ENCODE measurements at regions not wholly inside any gene's neighbourhood (a gene's known extent, or its start where the extent isn't known, plus 50 kb on each side); places are given as distances from the start of the nearest gene placed in this dataset.

DNA sequence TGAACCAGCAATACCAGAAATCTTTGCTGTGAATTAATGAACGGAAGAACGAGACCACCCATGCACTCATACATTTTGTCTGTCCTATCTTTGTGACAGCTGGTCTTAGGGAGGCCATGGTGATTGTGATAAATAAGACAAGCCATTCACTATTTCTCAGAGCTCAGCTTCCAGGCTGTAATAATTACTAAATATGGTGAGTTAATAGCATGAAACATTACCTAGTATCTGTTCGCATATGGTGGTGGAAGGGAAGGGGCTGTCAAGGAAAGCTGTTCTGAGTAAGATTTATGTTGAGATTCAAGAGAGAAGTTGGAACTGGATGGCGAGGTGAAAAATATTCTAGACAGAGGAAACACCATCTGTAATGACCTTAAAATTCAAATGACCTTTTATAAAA lies 719.0 kb upstream of the ZNF385D start:
- no peak for TF ChIP-seq FIP1L1 (IDR thresholded peaks at IDR 0.05; ENCODE audit: low read depth, low read length, poor library complexity, severe bottlenecking)
- TF ChIP-seq ZNF133 (CRISPR knock-in tag; IDR thresholded peaks at IDR 0.05): no peak
- TF ChIP-seq FOXK2 (conservative IDR thresholded peaks at IDR 0.05 in 1 of 2, IDR thresholded peaks at IDR 0.05 in 1 of 2; ENCODE audit: low read depth in 2 of 2): no peak
- no peak for TF ChIP-seq STAT5B (CRISPR knock-in tag; IDR thresholded peaks at IDR 0.05)
- no peak for TF ChIP-seq NRF1 (conservative IDR thresholded peaks at IDR 0.05 in 1 of 2, IDR thresholded peaks at IDR 0.05 in 1 of 2)
- TF ChIP-seq, protein P1, sequence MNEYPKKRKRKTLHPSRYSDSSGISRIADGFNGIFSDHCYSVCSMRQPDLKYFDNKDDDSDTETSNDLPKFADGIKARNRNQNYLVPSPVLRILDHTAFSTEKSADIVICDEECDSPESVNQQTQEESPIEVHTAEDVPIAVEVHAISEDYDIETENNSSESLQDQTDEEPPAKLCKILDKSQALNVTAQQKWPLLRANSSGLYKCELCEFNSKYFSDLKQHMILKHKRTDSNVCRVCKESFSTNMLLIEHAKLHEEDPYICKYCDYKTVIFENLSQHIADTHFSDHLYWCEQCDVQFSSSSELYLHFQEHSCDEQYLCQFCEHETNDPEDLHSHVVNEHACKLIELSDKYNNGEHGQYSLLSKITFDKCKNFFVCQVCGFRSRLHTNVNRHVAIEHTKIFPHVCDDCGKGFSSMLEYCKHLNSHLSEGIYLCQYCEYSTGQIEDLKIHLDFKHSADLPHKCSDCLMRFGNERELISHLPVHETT (CRISPR knock-in tag; conservative IDR thresholded peaks at IDR 0.05 in 1 of 2, IDR thresholded peaks at IDR 0.05 in 1 of 2): no peak
- TF ChIP-seq DIDO1 (tag; IDR thresholded peaks at IDR 0.05; ENCODE audit: low read depth): no peak
- TF ChIP-seq POLR2AphosphoS5 (IDR thresholded peaks at IDR 0.05; ENCODE audit: control insufficient read depth, insufficient read depth, low read depth, low read length): no peak
- TF ChIP-seq, protein P2, sequence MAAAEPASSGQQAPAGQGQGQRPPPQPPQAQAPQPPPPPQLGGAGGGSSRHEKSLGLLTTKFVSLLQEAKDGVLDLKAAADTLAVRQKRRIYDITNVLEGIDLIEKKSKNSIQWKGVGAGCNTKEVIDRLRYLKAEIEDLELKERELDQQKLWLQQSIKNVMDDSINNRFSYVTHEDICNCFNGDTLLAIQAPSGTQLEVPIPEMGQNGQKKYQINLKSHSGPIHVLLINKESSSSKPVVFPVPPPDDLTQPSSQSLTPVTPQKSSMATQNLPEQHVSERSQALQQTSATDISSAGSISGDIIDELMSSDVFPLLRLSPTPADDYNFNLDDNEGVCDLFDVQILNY (CRISPR knock-in tag; IDR thresholded peaks at IDR 0.05): no peak
- TF ChIP-seq ARID2 (IDR thresholded peaks at IDR 0.05): no peak
- no peak for TF ChIP-seq TAF1 (IDR thresholded peaks at IDR 0.05; ENCODE audit: control insufficient read depth, extremely low read depth, insufficient read depth, low read length, severe bottlenecking)
- no peak for TF ChIP-seq HSF4 (CRISPR knock-in tag; IDR thresholded peaks at IDR 0.05; ENCODE audit: borderline replicate concordance)
